ENCODE measurements at regions not wholly inside any gene's neighbourhood (a gene's known extent, or its start where the extent isn't known, plus 50 kb on each side); places are given as distances from the start of the nearest gene placed in this dataset.

GRCh38 chr7:132072873-132073272, 503.4 kb downstream of the PLXNA4 start:
- no peak for DNase-seq
- intact Hi-C loops (cut with DNase I), result no loop called here

GRCh38 chr7:132072165-132072564, 504.1 kb downstream of the PLXNA4 start:
- no peak for DNase-seq
- intact Hi-C loops (cut with DNase I), result no loop called here

- no peak for DNase-seq
- intact Hi-C loops (cut with DNase I), result no loop called here
These were observed 507.0 kb downstream of the PLXNA4 start for GRCh38 chr7:132069306-132069705.

- intact Hi-C loops (cut with DNase I), result no loop called here
- peak in 8 of 10 donors; percentile 21 to 89 (median 35) for DNase-seq
These were observed 509.5 kb downstream of the PLXNA4 start for GRCh38 chr7:132066761-132067171.

- intact Hi-C loops (cut with DNase I), result no loop called here
- DNase-seq, result peak in 1 of 10 donors; percentile 69
These were observed 509.7 kb upstream of the PODXL start for GRCh38 chr7:132065989-132066603.

GRCh38 chr7:132065193-132065988, 509.0 kb upstream of the PODXL start:
- intact Hi-C loops (cut with DNase I), result no loop called here
- DNase-seq, result peak in 7 of 10 donors; percentile 15 to 88 (median 58)

- intact Hi-C loops (cut with DNase I), result no loop called here
These were observed 507.4 kb upstream of the PODXL start for GRCh38 chr7:132063800-132064199.

GRCh38 chr7:132061937-132062336, 505.5 kb upstream of the PODXL start:
- DNase-seq, result no peak
- intact Hi-C loops (cut with DNase I), result no loop called here

More at GRCh38 chr7:132063800-132064199, 507.4 kb upstream of the PODXL start:
- peak in 4 of 10 donors; percentile 15 to 89 (median 62) for DNase-seq

- intact Hi-C loops (cut with DNase I), result no loop called here
- no peak for DNase-seq
These were observed 502.7 kb upstream of the PODXL start for GRCh38 chr7:132059141-132059540.

GRCh38 chr7:132055336-132056120, 499.1 kb upstream of the PODXL start:
- intact Hi-C loops (cut with DNase I), result no loop called here
- DNase-seq, result no peak

GRCh38 chr7:132053871-132054270, 497.4 kb upstream of the PODXL start:
- intact Hi-C loops (cut with DNase I), result no loop called here
- no peak for DNase-seq

GRCh38 chr7:132051311-132051710, 494.9 kb upstream of the PODXL start:
- intact Hi-C loops (cut with DNase I), result no loop called here
- DNase-seq, result no peak

- DNase-seq, result peak in 1 of 10 donors; percentile 26
- intact Hi-C loops (cut with DNase I), result loop anchor here (10.0 kb wide), 1 partner anchor 365 kb away; no protein-coding TSS in a partner anchor
These were observed 493.3 kb upstream of the PODXL start for GRCh38 chr7:132049462-132050304.

GRCh38 chr7:132045481-132045980, 489.1 kb upstream of the PODXL start:
- DNase-seq, result no peak
- intact Hi-C loops (cut with DNase I), result loop anchor here (10.0 kb wide), 1 partner anchor 361 kb away; no protein-coding TSS in a partner anchor

- no peak for DNase-seq
- intact Hi-C loops (cut with DNase I), result loop anchor here (10.0 kb wide), 1 partner anchor 360 kb away; no protein-coding TSS in a partner anchor
These were observed 488.6 kb upstream of the PODXL start for GRCh38 chr7:132045002-132045401.

- intact Hi-C loops (cut with DNase I), result loop anchor here (10.0 kb wide), 1 partner anchor 359 kb away; no protein-coding TSS in a partner anchor
- no peak for DNase-seq
These were observed 487.8 kb upstream of the PODXL start for GRCh38 chr7:132044247-132044646.

GRCh38 chr7:132041108-132041507, 484.7 kb upstream of the PODXL start:
- no peak for DNase-seq
- intact Hi-C loops (cut with DNase I), result loop anchor here (10.0 kb wide), 1 partner anchor 356 kb away; no protein-coding TSS in a partner anchor

GRCh38 chr7:132035517-132036362, 479.3 kb upstream of the PODXL start:
- DNase-seq, result peak in 1 of 10 donors; percentile 62
- intact Hi-C loops (cut with DNase I), result no loop called here

Data from posterior cingulate gyrus (tissue), 11 donors.